ENCODE measurements at regions not wholly inside any gene's neighbourhood (a gene's known extent, or its start where the extent isn't known, plus 50 kb on each side); places are given as distances from the start of the nearest gene placed in this dataset.
"Not testable (repeated sequence)": the region's sequence is repeated elsewhere in the genome, so short reads cannot be mapped to it uniquely, and the experiment has no call there.

- no peak for TF ChIP-seq JUND (IDR thresholded peaks at IDR 0.05; ENCODE audit: low read depth)
- DNase-seq (ENCODE audit: low read depth in 1 of 2, low spot score in 1 of 2), result no peak
- in situ Hi-C loops (cut with HindIII; ENCODE audit: low pct_unique_long_range_greater_than_20kb, low sequenced_read_pairs), result no loop called here
These were observed 451.8 kb downstream of the CD83 start for GRCh38 chr6:14569394-14569793.

DNA sequence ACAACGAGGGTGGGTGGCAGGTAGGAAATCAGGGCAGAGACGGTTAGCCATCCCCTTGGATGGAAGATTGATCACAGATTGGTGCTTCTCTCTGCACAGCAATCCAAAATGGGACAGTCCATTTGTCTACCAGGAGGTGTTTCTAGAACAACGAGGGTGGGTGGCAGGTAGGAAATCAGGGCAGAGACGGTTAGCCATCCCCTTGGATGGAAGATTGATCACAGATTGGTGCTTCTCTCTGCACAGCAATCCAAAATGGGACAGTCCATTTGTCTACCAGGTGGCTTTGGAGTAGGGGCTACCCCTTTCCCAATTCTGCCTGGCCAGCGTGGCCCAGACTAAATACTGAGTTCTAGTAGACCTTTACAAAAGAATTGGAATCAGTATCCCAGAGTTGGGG, 452.3 kb downstream of the CD83 start:
- in situ Hi-C loops (cut with HindIII; ENCODE audit: low pct_unique_long_range_greater_than_20kb, low sequenced_read_pairs), result not testable (repeated sequence)

DNA sequence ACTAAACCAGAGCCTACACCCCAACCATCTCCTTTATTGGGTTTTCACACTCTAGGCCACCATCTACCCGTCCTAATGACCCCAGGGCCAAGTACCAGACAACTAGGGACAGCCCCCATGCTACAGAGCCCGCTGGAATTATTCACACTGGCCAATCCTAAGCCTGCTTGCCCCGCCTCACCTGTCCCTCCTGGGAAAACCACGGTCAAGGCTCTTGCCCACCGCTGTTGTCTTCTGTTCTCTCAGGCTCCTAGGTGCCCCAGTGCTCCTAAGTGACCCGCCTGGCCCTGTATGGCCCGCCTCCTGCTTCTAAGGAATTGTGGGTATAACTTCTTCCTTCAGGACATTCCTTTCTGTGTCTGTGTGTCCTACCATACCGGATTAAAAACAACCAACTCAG, 453.4 kb downstream of the CD83 start:
- in situ Hi-C loops (cut with HindIII; ENCODE audit: low pct_unique_long_range_greater_than_20kb, low sequenced_read_pairs), result no loop called here
- TF ChIP-seq JUND (IDR thresholded peaks at IDR 0.05; ENCODE audit: low read depth), result no peak

More for the DNA sequence above, 452.3 kb downstream of the CD83 start:
- DNase-seq (ENCODE audit: low read depth in 1 of 2, low spot score in 1 of 2), result not testable (repeated sequence)

GRCh38 chr6:14571746-14572145, 454.2 kb downstream of the CD83 start:
- in situ Hi-C loops (cut with HindIII; ENCODE audit: low pct_unique_long_range_greater_than_20kb, low sequenced_read_pairs), result no loop called here
- DNase-seq (ENCODE audit: low read depth in 1 of 2, low spot score in 1 of 2), result peak in 1 of 2 experiments; percentile 29
- no peak for TF ChIP-seq JUND (IDR thresholded peaks at IDR 0.05; ENCODE audit: low read depth)

More for the DNA sequence above, 453.4 kb downstream of the CD83 start:
- DNase-seq (ENCODE audit: low read depth in 1 of 2, low spot score in 1 of 2), result no peak

DNA sequence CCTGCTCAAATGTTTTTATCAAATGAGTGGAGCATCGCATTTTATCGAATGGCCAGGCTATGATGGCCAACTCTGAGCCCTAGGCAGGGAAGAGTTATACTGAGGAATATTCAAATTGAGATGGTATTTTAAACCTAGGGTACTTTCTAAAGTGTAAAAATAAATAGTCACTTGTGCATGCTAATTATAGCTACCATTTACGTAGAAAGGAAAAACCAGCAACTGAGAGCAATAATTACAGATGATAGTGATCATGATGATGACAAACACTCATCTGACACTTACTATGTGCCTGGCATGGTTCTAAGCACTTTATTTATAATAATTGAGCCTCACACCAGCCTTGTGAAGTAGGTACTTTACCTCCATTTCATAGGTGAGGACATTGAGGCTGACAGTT, 455.7 kb downstream of the CD83 start:
- no peak for DNase-seq (ENCODE audit: low read depth in 1 of 2, low spot score in 1 of 2)
- TF ChIP-seq JUND (IDR thresholded peaks at IDR 0.05; ENCODE audit: low read depth), result no peak
- in situ Hi-C loops (cut with HindIII; ENCODE audit: low pct_unique_long_range_greater_than_20kb, low sequenced_read_pairs), result no loop called here

GRCh38 chr6:14573703-14574290, 456.2 kb downstream of the CD83 start:
- in situ Hi-C loops (cut with HindIII; ENCODE audit: low pct_unique_long_range_greater_than_20kb, low sequenced_read_pairs), result no loop called here
- no peak for DNase-seq (ENCODE audit: low read depth in 1 of 2, low spot score in 1 of 2)
- no peak for TF ChIP-seq JUND (IDR thresholded peaks at IDR 0.05; ENCODE audit: low read depth)

DNA sequence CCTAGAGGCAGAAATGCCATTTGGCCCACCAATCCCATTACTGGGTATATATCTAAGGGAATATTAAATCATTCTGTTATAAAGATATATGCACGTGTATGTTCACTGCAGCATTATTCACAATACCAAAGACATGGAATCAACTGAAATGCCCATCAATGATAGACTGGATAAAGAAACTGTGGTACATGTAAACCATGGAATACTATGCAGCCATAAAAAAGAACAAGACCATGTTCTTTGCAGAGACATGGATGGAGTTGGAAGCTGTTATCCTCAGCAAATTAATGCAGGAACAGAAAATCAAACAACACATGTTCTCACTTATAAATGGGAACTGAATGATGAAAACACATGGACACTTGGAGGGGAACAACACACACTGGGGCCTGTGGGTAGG, 458.4 kb downstream of the CD83 start:
- TF ChIP-seq JUND (IDR thresholded peaks at IDR 0.05; ENCODE audit: low read depth), result no peak
- in situ Hi-C loops (cut with HindIII; ENCODE audit: low pct_unique_long_range_greater_than_20kb, low sequenced_read_pairs), result no loop called here
- no peak for DNase-seq (ENCODE audit: low read depth in 1 of 2, low spot score in 1 of 2)

DNA sequence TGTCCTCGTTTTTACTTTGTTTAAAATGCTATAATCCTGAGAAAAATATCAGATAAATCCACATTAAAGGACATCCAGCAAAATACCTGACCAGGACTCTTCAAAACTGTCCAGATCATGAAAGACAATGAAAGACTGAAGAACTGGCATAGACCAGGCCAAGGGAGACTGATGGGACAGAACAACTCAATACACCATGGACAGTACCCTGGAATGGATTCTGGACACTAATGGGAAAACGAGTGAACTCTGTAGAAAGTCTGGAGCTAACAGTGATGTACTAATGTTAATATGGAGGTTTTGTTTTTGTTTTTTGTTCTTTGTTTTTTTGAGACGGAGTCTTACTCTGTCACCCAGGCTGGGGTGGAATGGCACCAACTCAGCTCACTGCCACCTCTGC, 461.4 kb downstream of the CD83 start:
- peak in 1 of 2 experiments; percentile 9 for DNase-seq (ENCODE audit: low read depth in 1 of 2, low spot score in 1 of 2)

GRCh38 chr6:14582749-14583148, 465.2 kb downstream of the CD83 start:
- no peak for TF ChIP-seq JUND (IDR thresholded peaks at IDR 0.05; ENCODE audit: low read depth)

More for the DNA sequence above, 461.4 kb downstream of the CD83 start:
- in situ Hi-C loops (cut with HindIII; ENCODE audit: low pct_unique_long_range_greater_than_20kb, low sequenced_read_pairs), result no loop called here
- no peak for TF ChIP-seq JUND (IDR thresholded peaks at IDR 0.05; ENCODE audit: low read depth)

GRCh38 chr6:14583826-14584225, 466.3 kb downstream of the CD83 start:
- DNase-seq (ENCODE audit: low read depth in 1 of 2, low spot score in 1 of 2), result no peak
- TF ChIP-seq JUND (IDR thresholded peaks at IDR 0.05; ENCODE audit: low read depth), result no peak
- in situ Hi-C loops (cut with HindIII; ENCODE audit: low pct_unique_long_range_greater_than_20kb, low sequenced_read_pairs), result no loop called here

More at GRCh38 chr6:14582749-14583148, 465.2 kb downstream of the CD83 start:
- no peak for DNase-seq (ENCODE audit: low read depth in 1 of 2, low spot score in 1 of 2)
- in situ Hi-C loops (cut with HindIII; ENCODE audit: low pct_unique_long_range_greater_than_20kb, low sequenced_read_pairs), result no loop called here

- in situ Hi-C loops (cut with HindIII; ENCODE audit: low pct_unique_long_range_greater_than_20kb, low sequenced_read_pairs), result no loop called here
- peak in 1 of 2 experiments; percentile 47 for DNase-seq (ENCODE audit: low read depth in 1 of 2, low spot score in 1 of 2)
- TF ChIP-seq JUND (IDR thresholded peaks at IDR 0.05; ENCODE audit: low read depth), result no peak
These were observed 466.9 kb downstream of the CD83 start for GRCh38 chr6:14584450-14584849.

DNA sequence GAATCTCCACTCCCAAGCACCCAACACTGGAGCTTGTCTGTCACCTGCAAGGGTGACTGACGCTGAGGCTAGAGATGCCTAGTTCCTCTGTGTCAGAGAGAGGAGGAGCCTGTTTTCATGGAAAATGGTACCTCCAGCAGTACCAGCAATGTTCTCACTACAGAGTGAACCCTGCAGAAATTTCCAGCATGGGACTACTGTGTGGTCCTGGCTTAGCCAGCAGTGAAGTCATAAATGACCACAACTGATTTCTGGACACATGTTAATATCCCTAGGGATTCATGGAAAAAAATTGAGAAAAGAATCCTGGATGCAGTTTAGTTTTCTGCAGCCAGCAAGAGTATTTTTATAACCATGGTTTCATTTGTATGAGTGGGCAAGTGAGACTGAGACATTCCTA, 468.1 kb downstream of the CD83 start:
- no peak for DNase-seq (ENCODE audit: low read depth in 1 of 2, low spot score in 1 of 2)
- in situ Hi-C loops (cut with HindIII; ENCODE audit: low pct_unique_long_range_greater_than_20kb, low sequenced_read_pairs), result no loop called here
- TF ChIP-seq JUND (IDR thresholded peaks at IDR 0.05; ENCODE audit: low read depth), result no peak

DNA sequence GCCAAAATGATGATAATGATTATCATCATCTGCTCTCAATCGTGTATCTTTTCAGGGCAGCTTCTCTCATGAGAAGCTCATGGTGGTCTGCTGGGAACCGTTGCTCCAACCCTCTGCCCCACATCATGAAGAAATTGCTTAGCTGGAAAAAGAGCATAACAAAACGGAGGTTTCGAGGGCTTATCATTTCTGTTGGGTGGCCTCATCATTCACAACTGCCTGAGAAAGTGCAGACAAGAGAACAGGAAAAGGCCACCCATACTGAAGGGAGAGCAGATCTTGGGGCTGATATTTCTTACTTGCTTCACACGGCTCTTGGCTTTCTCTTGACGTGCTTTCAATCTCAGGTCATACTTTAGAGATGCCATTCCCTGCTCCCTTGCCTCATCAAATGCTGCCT, 471.6 kb downstream of the CD83 start:
- TF ChIP-seq JUND (IDR thresholded peaks at IDR 0.05; ENCODE audit: low read depth), result no peak
- in situ Hi-C loops (cut with HindIII; ENCODE audit: low pct_unique_long_range_greater_than_20kb, low sequenced_read_pairs), result no loop called here
- no peak for DNase-seq (ENCODE audit: low read depth in 1 of 2, low spot score in 1 of 2)

- no peak for DNase-seq (ENCODE audit: low read depth in 1 of 2, low spot score in 1 of 2)
- in situ Hi-C loops (cut with HindIII; ENCODE audit: low pct_unique_long_range_greater_than_20kb, low sequenced_read_pairs), result no loop called here
- no peak for TF ChIP-seq JUND (IDR thresholded peaks at IDR 0.05; ENCODE audit: low read depth)
These were observed 473.0 kb downstream of the CD83 start for GRCh38 chr6:14590586-14590985.
